MM.1S (cell line): ENCODE measurements at regions not wholly inside any gene's neighbourhood (a gene's known extent, or its start where the extent isn't known, plus 50 kb on each side); places are given as distances from the start of the nearest gene placed in this dataset.

Experiments
- CTCF ChIP-seq: fragments of 300-600 bp; sonication (generic); IDR thresholded peaks from 2 replicates; pipeline ENCODE4 v1.5.1; 2016; ENCODE audit warnings: antibody characterized with exemption, low read length, mixed read lengths
- EZH2 ChIP-seq: fragments of 300-600 bp; sonication (generic); optimal IDR thresholded peaks from 2 replicates; pipeline ENCODE3; 2017; ENCODE audit warnings: low read depth, mild to moderate bottlenecking, antibody characterized with exemption, low read length, mixed read lengths

GRCh38 chr5:120150770-120151169 is 313.3 kb upstream of the PRR16 start:
- TF ChIP-seq EZH2 (no peak), CTCF (no peak)
